CD4-positive, alpha-beta T cell (primary cell): ENCODE measurements at regions not wholly inside any gene's neighbourhood (a gene's known extent, or its start where the extent isn't known, plus 50 kb on each side); places are given as distances from the start of the nearest gene placed in this dataset.

ENCODE experiments used
- ATAC-seq: fragments of 200-7000 bp; cut with Tn5 transposase; one replicate; pipeline ENCODE4 v1.10.0; 2022; ENCODE audit warnings: mild to moderate bottlenecking; ENCODE audit not compliant: poor library complexity
- CTCF ChIA-PET: fragments of 350-600 bp; sonication (Branson Sonifier 250); formaldehyde crosslinking; loops from one replicate; lab custom pipeline; 2021; ENCODE audit warnings: antibody characterized with exemption, inconsistent platforms; lab: Charles Lee
- POLR2A ChIA-PET: fragments of 350-600 bp; sonication (Branson Sonifier 250); formaldehyde crosslinking; loops from one replicate; lab custom pipeline; 2021; ENCODE audit warnings: antibody characterized with exemption, inconsistent platforms; lab: Charles Lee
- DNase-seq, 14 experiments: peaks; one replicate each; pipeline ENCODE4 v3.0.0-alpha.2; 2013 to 2020; ENCODE audit warnings: mixed read lengths in 2 of 14
- H3K27ac ChIP-seq, 2 donors: one replicate each; pipeline versions ENCODE4 v1.5.1 to v1.7.0; 2013; ENCODE audit warnings: low read length in 2 of 2, low read depth in 1 of 2, mild to moderate bottlenecking in 1 of 2
- H3K27me3 ChIP-seq, 2 experiments: 1 replicate in 1 of 2; 2 replicates in 1 of 2; pipeline versions ENCODE4 v1.6.1 to v1.7.0; 2013; ENCODE audit warnings: low read length in 2 of 2, control low read depth in 1 of 2, mild to moderate bottlenecking in 1 of 2, moderate library complexity in 1 of 2; ENCODE audit not compliant: insufficient read depth in 2 of 2, control insufficient read depth in 1 of 2
- H3K36me3 ChIP-seq: one replicate; pipeline ENCODE4 v1.6.1; 2013; ENCODE audit warnings: low read length, control low read depth; ENCODE audit not compliant: insufficient read depth
- H3K4me1 ChIP-seq: one replicate; pipeline ENCODE4 v1.6.1; 2013; ENCODE audit warnings: low read length, control low read depth; ENCODE audit not compliant: insufficient read depth
- H3K4me3 ChIP-seq: one replicate; pipeline ENCODE4 v1.5.1; 2013; ENCODE audit warnings: mild to moderate bottlenecking, low read length, moderate library complexity
- H3K9me3 ChIP-seq, 2 experiments: 1 replicate in 1 of 2; 2 replicates in 1 of 2; pipeline versions ENCODE4 v1.6.1 to v1.7.0; 2013; ENCODE audit warnings: low read length in 2 of 2, mild to moderate bottlenecking in 2 of 2, control low read depth in 1 of 2, moderate library complexity in 1 of 2; ENCODE audit not compliant: control insufficient read depth in 1 of 2, insufficient read depth in 1 of 2
- H3K27ac Mint-ChIP-seq: one replicate; pipeline ENCODE4 v1.8.0; 2020; ENCODE audit warnings: mixed read lengths
- H3K27me3 Mint-ChIP-seq: one replicate; pipeline ENCODE4 v1.8.0; 2021; ENCODE audit warnings: mixed read lengths
- H3K36me3 Mint-ChIP-seq: one replicate; pipeline ENCODE4 v1.8.0; 2021; ENCODE audit warnings: low read depth, mixed read lengths
- H3K4me1 Mint-ChIP-seq: one replicate; pipeline ENCODE4 v1.8.0; 2021; ENCODE audit warnings: low read depth, mixed read lengths
- H3K4me3 Mint-ChIP-seq: one replicate; pipeline ENCODE4 v1.8.0; 2020; ENCODE audit warnings: mild to moderate bottlenecking, mixed read lengths
- H3K9me3 Mint-ChIP-seq: one replicate; pipeline ENCODE4 v1.8.0; 2020; ENCODE audit warnings: mixed read lengths
- intact Hi-C, 2 experiments: fragments of 100-400 bp; cut with DNase I in 1 of 2; cut with micrococcal nuclease in 1 of 2; formaldehyde crosslinking; loops; one replicate each; pipeline versions ENCODE4 v1.15.1 to v1.9.0; 2023 to 2025; cut with DNase I, micrococcal nuclease
- TF ChIP-seq, protein P1 (sequence below): fragments of 200-600 bp; IDR thresholded peaks from one replicate; pipeline ENCODE4 v1.8.0; 2022; ENCODE audit warnings: antibody characterized with exemption, mild to moderate bottlenecking

GRCh38 chr2:193527146-193527545, 1332.4 kb upstream of the TMEFF2 start:
- ChIA-PET CTCF (no interaction called here), POLR2A (no interaction called here)
- H3K36me3 ChIP-seq = no peaks in the 10 kb centered on the region
- ATAC-seq (no peak), DNase-seq (no peak)
- H3K36me3 Mint-ChIP-seq = no peaks in the 10 kb centered on the region
- peaks cover 4% of the 10 kb centered on the region for H3K4me1 Mint-ChIP-seq
- H3K4me3 ChIP-seq = no peak overlapping the region
- TF ChIP-seq, protein P1, sequence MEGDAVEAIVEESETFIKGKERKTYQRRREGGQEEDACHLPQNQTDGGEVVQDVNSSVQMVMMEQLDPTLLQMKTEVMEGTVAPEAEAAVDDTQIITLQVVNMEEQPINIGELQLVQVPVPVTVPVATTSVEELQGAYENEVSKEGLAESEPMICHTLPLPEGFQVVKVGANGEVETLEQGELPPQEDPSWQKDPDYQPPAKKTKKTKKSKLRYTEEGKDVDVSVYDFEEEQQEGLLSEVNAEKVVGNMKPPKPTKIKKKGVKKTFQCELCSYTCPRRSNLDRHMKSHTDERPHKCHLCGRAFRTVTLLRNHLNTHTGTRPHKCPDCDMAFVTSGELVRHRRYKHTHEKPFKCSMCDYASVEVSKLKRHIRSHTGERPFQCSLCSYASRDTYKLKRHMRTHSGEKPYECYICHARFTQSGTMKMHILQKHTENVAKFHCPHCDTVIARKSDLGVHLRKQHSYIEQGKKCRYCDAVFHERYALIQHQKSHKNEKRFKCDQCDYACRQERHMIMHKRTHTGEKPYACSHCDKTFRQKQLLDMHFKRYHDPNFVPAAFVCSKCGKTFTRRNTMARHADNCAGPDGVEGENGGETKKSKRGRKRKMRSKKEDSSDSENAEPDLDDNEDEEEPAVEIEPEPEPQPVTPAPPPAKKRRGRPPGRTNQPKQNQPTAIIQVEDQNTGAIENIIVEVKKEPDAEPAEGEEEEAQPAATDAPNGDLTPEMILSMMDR = no peak
- no peaks in the 10 kb centered on the region for H3K27me3 ChIP-seq
- intact Hi-C loops = no loop called here
- no peaks in the 10 kb centered on the region for H3K9me3 Mint-ChIP-seq
- H3K27ac Mint-ChIP-seq = no peak overlapping the region
- no peaks in the 10 kb centered on the region for H3K4me1 ChIP-seq
- no peaks in the 10 kb centered on the region for H3K27me3 Mint-ChIP-seq
- no peak overlapping the region for H3K27ac ChIP-seq
- H3K9me3 ChIP-seq = no peaks in the 10 kb centered on the region
- no peak overlapping the region for H3K4me3 Mint-ChIP-seq

DNA sequence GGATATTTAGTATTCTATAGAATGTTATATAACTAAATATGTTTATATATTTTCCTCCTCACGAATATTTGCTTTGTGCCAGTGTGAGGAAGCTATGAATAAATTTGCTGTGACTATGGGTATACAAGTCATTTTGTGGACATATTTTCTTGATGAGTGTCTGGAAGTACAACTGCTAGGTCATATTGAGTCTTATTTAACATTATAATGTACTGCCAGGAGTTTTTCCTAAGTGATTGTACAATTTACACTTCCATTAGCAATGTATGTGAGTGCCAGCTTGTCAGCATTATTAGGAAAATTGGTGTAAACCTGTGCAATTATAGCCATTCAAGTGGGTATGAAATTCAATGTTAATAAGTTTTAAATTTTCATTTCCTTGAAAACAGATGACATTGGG, 1328.9 kb upstream of the TMEFF2 start:
- no peaks in the 10 kb centered on the region for H3K9me3 Mint-ChIP-seq
- no peak overlapping the region for H3K4me3 Mint-ChIP-seq
- H3K27ac Mint-ChIP-seq = no peak overlapping the region
- ATAC-seq (no peak), DNase-seq (no peak)
- H3K36me3 Mint-ChIP-seq = no peaks in the 10 kb centered on the region
- Histone ChIP-seq H3K9me3 (no peaks in the 10 kb centered on the region), H3K4me3 (no peak overlapping the region), H3K27ac (no peak overlapping the region), H3K36me3 (no peaks in the 10 kb centered on the region), H3K27me3 (no peaks in the 10 kb centered on the region), H3K4me1 (no peaks in the 10 kb centered on the region)
- H3K27me3 Mint-ChIP-seq = no peaks in the 10 kb centered on the region
- CTCF ChIA-PET = no interaction called here
- intact Hi-C loops = no loop called here
- TF ChIP-seq, protein P1 = no peak
- POLR2A ChIA-PET = no interaction called here
- H3K4me1 Mint-ChIP-seq = peaks cover 4% of the 10 kb centered on the region

- H3K27ac Mint-ChIP-seq = no peak overlapping the region
- POLR2A ChIA-PET = no interaction called here
- Histone ChIP-seq H3K4me1 (no peaks in the 10 kb centered on the region), H3K9me3 (no peaks in the 10 kb centered on the region), H3K36me3 (no peaks in the 10 kb centered on the region), H3K4me3 (no peak overlapping the region), H3K27me3 (no peaks in the 10 kb centered on the region), H3K27ac (no peak overlapping the region)
- CTCF ChIA-PET = no interaction called here
- intact Hi-C loops = no loop called here
- H3K4me1 Mint-ChIP-seq = no peaks in the 10 kb centered on the region
- no peaks in the 10 kb centered on the region for H3K9me3 Mint-ChIP-seq
- TF ChIP-seq, protein P1 = no peak
- no peaks in the 10 kb centered on the region for H3K36me3 Mint-ChIP-seq
- no peaks in the 10 kb centered on the region for H3K27me3 Mint-ChIP-seq
- DNase-seq (no peak), ATAC-seq (no peak)
- H3K4me3 Mint-ChIP-seq = no peak overlapping the region
Measured at GRCh38 chr2:193521523-193521922, 1326.8 kb upstream of the TMEFF2 start.
